Astrocyte of the cerebellum (primary cell): ENCODE measurements at regions not wholly inside any gene's neighbourhood (a gene's known extent, or its start where the extent isn't known, plus 50 kb on each side); places are given as distances from the start of the nearest gene placed in this dataset.
"Not testable (repeated sequence)": the region's sequence is repeated elsewhere in the genome, so short reads cannot be mapped to it uniquely, and the experiment has no call there.

Source experiments
- DNase-seq: peaks from one replicate; pipeline ENCODE4 v3.0.0-alpha.2; 2011; ENCODE audit warnings: low read depth
- H3K4me3 ChIP-seq: 2 replicates; pipeline ENCODE4 v1.5.1; 2011; ENCODE audit warnings: mild to moderate bottlenecking, low read depth, low read length, moderate library complexity
- in situ Hi-C: cut with HindIII; loops from 2 replicates; pipeline ENCODE4 v1.10.0; 2017; ENCODE audit warnings: low sequenced_read_pairs
- TF ChIP-seq, protein P1 (sequence below): IDR thresholded peaks from 2 replicates; pipeline ENCODE4 v1.5.1; 2012; ENCODE audit warnings: low read length, low read depth, moderate library complexity, mild to moderate bottlenecking; ENCODE audit errors: missing control alignments

GRCh38 chrX:35289952-35290351 is 347.4 kb downstream of the FAM47B start:
- in situ Hi-C loops = no loop called here
- TF ChIP-seq, protein P1, sequence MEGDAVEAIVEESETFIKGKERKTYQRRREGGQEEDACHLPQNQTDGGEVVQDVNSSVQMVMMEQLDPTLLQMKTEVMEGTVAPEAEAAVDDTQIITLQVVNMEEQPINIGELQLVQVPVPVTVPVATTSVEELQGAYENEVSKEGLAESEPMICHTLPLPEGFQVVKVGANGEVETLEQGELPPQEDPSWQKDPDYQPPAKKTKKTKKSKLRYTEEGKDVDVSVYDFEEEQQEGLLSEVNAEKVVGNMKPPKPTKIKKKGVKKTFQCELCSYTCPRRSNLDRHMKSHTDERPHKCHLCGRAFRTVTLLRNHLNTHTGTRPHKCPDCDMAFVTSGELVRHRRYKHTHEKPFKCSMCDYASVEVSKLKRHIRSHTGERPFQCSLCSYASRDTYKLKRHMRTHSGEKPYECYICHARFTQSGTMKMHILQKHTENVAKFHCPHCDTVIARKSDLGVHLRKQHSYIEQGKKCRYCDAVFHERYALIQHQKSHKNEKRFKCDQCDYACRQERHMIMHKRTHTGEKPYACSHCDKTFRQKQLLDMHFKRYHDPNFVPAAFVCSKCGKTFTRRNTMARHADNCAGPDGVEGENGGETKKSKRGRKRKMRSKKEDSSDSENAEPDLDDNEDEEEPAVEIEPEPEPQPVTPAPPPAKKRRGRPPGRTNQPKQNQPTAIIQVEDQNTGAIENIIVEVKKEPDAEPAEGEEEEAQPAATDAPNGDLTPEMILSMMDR = no peak
- no peak for DNase-seq
- H3K4me3 ChIP-seq = no peak overlapping the region

DNA sequence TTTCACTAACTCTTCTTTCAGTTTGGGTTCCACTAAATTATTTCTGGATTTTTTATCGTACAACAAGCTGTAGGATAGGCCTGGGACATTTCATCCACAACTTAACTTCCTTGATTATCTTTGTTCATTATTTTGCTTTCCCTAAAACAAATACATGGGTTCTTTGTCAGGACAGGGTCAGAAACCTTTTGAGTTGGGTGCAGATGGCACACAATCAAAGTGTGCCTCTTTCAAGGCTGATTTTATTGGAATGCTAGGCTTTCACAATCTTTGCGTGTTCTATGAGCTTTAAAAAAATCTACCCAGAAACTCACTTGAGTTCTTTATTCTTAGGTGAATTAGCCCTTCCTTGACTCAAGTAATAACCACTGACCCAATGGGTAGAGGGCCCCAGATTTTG is 348.4 kb downstream of the FAM47B start:
- H3K4me3 ChIP-seq = no peak overlapping the region
- TF ChIP-seq, protein P1 = no peak
- in situ Hi-C loops = no loop called here
- DNase-seq = no peak

GRCh38 chrX:35292522-35292921 is 349.9 kb downstream of the FAM47B start:
- in situ Hi-C loops = no loop called here
- no peak for DNase-seq
- no peak overlapping the region for H3K4me3 ChIP-seq
- TF ChIP-seq, protein P1 = no peak

GRCh38 chrX:35305037-35305436 is 362.4 kb downstream of the FAM47B start:
- H3K4me3 ChIP-seq, DNase-seq, in situ Hi-C loops: not testable (repeated sequence)

GRCh38 chrX:35339796-35340195 is 397.2 kb downstream of the FAM47B start:
- TF ChIP-seq, protein P1 = no peak
- no peak overlapping the region for H3K4me3 ChIP-seq
- DNase-seq = no peak
- in situ Hi-C loops = no loop called here

DNA sequence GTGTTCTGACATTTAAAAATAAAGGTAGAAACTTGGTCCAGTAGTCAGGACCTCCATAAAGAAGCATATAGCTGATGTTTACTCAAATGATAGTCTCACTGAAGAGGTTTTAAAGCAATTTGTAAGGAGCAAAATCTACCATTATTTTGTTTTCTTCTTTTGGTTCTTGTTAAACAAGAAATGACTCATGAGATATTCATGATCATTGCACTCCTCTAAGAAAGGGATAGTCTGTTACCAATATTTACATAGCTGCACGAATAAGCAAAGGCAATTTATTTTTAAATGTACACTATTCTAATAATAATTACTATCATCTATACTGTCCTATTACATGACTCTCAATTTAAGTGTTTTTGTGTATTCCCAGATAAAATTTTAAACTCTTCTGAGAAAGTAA is 397.9 kb downstream of the FAM47B start:
- H3K4me3 ChIP-seq = no peak overlapping the region
- DNase-seq = no peak
- in situ Hi-C loops = no loop called here
- TF ChIP-seq, protein P1 = no peak

DNA sequence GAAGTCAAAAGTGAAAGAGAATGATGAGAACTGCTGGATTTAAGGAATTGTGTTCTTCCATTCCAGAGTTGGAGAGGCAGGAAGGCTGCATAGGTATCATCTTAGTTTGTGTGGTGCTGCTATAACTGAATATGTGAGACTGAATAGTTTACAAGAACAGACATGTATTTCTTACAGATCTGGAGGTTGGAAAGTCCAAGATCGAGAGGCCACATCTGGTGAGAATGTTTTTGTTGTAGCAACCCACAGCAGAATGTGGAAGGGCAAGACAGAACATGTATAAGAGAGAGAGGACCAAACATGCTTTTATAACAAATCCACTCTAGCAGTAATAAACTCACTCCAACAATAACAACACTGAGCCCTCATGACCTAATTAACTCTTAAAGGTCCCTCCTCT is 408.6 kb downstream of the FAM47B start:
- no peak overlapping the region for H3K4me3 ChIP-seq
- TF ChIP-seq, protein P1 = no peak
- no peak for DNase-seq
- in situ Hi-C loops = no loop called here
